ENCODE measurements at regions not wholly inside any gene's neighbourhood (a gene's known extent, or its start where the extent isn't known, plus 50 kb on each side); places are given as distances from the start of the nearest gene placed in this dataset.

DNA sequence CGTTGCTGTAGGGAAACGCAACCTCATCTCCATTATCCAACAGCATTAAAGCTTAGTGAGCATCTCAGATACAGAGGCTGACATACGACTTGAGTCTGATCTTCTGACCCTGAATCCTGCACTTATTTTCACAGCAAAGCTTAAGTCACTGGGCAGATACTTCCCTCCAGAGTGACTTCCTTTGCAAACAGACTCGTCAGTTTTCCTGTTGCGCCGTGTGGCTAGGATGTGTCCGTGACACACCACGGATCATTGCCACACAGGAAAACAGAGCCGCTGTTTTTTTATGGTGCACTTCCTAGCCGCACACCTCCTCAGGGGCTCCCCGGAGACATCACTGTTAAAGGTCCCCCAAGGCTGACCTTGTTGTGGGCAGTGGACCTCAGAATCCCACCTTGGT lies 94.9 kb upstream of the MKI67 start:
- Histone ChIP-seq H3K4me3 (ENCODE audit: low read length in 2 of 2) (no peak overlapping the region), H3K27ac (ENCODE audit: low read length) (no peak overlapping the region), H3K36me3 (ENCODE audit: control insufficient read depth in 2 of 2, insufficient read depth in 2 of 2, low read length in 2 of 2) (no peaks in the 10 kb centered on the region), H3K9me3 (ENCODE audit: control insufficient read depth in 2 of 2, low read length in 2 of 2) (no peaks in the 10 kb centered on the region), H3K4me1 (ENCODE audit: control insufficient read depth, insufficient read depth, low read length) (no peaks in the 10 kb centered on the region), H3K27me3 (ENCODE audit: control insufficient read depth in 1 of 2, insufficient read depth in 2 of 2, low read length in 2 of 2) (peaks cover 0 to 7% of the 10 kb centered on the region in 2 donors), H3K9ac (ENCODE audit: low read length in 2 of 2) (no peak overlapping the region)

DNA sequence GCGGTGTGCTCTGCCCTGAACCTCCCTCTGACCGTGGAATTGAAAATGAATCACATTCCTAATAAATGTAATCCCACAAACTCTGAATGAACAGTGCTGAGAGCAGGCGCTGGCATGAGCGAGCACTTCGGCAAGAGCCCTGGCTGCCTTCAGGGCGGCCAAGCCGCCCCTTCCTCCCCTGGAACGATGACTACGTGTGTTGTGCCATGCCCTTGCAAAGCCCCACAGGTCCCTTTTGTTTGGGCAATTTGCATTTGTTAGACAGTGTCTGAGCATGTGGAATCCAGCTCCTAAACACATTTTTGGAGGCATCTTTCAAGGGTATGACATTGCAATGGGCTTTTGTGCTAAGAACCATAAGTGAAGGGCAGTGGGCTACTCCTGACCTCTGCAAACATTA lies 95.6 kb upstream of the MKI67 start:
- H3K36me3 ChIP-seq (ENCODE audit: control insufficient read depth in 2 of 2, insufficient read depth in 2 of 2, low read length in 2 of 2), result no peaks in the 10 kb centered on the region
- no peaks in the 10 kb centered on the region for H3K4me1 ChIP-seq (ENCODE audit: control insufficient read depth, insufficient read depth, low read length)
- H3K9ac ChIP-seq (ENCODE audit: low read length in 2 of 2), result no peak overlapping the region
- H3K27me3 ChIP-seq (ENCODE audit: control insufficient read depth in 1 of 2, insufficient read depth in 2 of 2, low read length in 2 of 2), result peaks cover 0 to 7% of the 10 kb centered on the region in 2 donors
- no peak overlapping the region for H3K27ac ChIP-seq (ENCODE audit: low read length)
- no peaks in the 10 kb centered on the region for H3K9me3 ChIP-seq (ENCODE audit: control insufficient read depth in 2 of 2, low read length in 2 of 2)
- H3K4me3 ChIP-seq (ENCODE audit: low read length in 2 of 2), result no peak overlapping the region

DNA sequence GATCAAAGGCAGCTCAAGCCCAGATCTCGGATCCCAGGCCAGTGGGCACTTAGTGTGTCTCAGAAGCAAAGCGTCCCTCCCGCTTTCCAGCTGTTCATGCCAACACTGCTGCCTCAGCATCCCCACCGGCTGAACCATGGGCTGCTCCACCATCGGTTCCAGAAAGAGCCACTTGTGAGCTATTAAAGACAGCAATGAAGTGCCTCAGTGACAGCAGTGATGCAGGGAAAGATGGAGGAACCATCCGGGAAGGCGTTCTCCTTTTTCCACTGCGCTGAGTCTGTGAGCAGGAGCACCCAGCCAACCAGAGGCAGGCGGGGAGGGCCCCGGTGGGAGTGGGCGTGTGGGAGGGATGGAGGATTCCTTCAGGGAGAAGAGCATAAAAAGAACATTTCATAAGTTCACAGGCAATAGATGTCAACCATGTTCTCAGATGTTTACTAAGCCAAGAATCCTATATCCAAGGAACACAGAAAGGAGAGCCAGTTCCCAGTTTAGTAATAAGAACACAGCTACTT lies 96.2 kb upstream of the MKI67 start:
- Histone ChIP-seq H3K36me3 (ENCODE audit: control insufficient read depth in 2 of 2, insufficient read depth in 2 of 2, low read length in 2 of 2) (no peaks in the 10 kb centered on the region), H3K27ac (ENCODE audit: low read length) (no peak overlapping the region), H3K4me3 (ENCODE audit: low read length in 2 of 2) (no peak overlapping the region), H3K9ac (ENCODE audit: low read length in 2 of 2) (no peak overlapping the region), H3K4me1 (ENCODE audit: control insufficient read depth, insufficient read depth, low read length) (no peaks in the 10 kb centered on the region), H3K9me3 (ENCODE audit: control insufficient read depth in 2 of 2, low read length in 2 of 2) (no peaks in the 10 kb centered on the region), H3K27me3 (ENCODE audit: control insufficient read depth in 1 of 2, insufficient read depth in 2 of 2, low read length in 2 of 2) (peaks cover 0 to 7% of the 10 kb centered on the region in 2 donors)

DNA sequence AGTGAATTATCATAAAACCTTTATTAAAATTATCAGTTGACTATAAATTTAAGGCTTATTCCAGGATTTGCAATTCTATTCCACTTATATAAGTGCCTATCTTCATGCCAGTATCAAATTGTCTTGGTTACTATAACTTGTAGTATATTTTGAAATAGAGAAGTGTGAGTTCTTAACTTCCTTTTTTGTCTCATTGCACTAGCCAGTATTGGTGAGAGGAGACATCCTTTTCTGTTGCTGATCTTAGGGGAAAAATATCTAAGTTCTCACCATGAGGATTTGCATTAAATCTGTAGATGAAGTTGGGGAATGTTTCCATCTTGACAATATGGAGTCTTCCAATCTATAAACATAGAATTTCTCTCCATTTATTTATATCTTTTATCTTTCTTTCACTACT lies 104.2 kb upstream of the MKI67 start:
- no peaks in the 10 kb centered on the region for H3K4me1 ChIP-seq (ENCODE audit: control insufficient read depth, insufficient read depth, low read length)
- peaks cover 6 to 12% of the 10 kb centered on the region in 2 donors for H3K9me3 ChIP-seq (ENCODE audit: control insufficient read depth in 2 of 2, low read length in 2 of 2)
- no peak overlapping the region for H3K4me3 ChIP-seq (ENCODE audit: low read length in 2 of 2)
- H3K27me3 ChIP-seq (ENCODE audit: control insufficient read depth in 1 of 2, insufficient read depth in 2 of 2, low read length in 2 of 2), result peaks cover 0 to 2% of the 10 kb centered on the region in 2 donors
- H3K36me3 ChIP-seq (ENCODE audit: control insufficient read depth in 2 of 2, insufficient read depth in 2 of 2, low read length in 2 of 2), result no peaks in the 10 kb centered on the region
- no peak overlapping the region for H3K27ac ChIP-seq (ENCODE audit: low read length)
- no peak overlapping the region for H3K9ac ChIP-seq (ENCODE audit: low read length in 2 of 2)

DNA sequence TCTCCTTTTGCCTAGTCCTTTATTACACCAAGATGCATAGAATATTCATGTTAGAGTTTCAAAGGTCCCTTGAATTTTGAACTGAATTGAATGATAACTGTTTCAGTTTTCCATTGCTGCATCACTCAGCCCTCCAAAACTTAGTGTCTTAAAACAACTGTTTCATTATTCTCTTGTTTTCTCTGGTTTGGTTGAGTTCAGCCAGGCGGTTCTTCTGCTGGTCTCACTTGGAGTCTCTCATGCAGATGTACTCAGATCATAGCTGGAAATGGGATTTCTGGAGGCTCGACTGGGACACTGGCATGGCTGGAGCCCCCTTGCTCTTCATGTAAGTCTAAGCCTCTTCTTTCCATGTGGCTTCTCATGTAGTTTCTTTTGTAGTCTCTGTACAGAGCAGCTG lies 107.2 kb upstream of the MKI67 start:
- Histone ChIP-seq H3K9me3 (ENCODE audit: control insufficient read depth in 2 of 2, low read length in 2 of 2) (peaks cover 6 to 12% of the 10 kb centered on the region in 2 donors), H3K4me1 (ENCODE audit: control insufficient read depth, insufficient read depth, low read length) (no peaks in the 10 kb centered on the region), H3K27ac (ENCODE audit: low read length) (no peak overlapping the region)

DNA sequence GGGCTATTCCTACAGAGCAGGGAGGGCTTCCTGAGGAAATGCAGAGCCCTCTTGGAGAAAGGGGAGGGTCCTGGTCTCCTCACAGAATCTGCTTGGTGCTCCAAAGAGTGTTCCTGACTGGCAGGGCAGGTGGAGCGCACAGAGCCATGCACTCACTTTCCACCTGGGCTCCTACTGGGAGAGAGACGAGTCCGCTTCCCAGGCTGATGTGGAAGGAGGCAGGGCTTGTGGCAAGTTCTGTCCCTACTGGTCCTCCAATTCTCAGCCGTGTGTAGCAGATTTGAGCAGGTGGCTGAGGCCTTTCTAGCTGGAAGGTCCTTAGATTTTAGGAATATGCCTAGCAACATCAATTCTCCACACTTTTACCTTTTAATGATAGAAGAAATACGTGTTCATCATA lies 111.5 kb upstream of the MKI67 start:
- no peak overlapping the region for H3K27ac ChIP-seq (ENCODE audit: low read length)
- no peaks in the 10 kb centered on the region for H3K36me3 ChIP-seq (ENCODE audit: control insufficient read depth in 2 of 2, insufficient read depth in 2 of 2, low read length in 2 of 2)
- peaks cover 2% of the 10 kb centered on the region in 2 donors for H3K27me3 ChIP-seq (ENCODE audit: control insufficient read depth in 1 of 2, insufficient read depth in 2 of 2, low read length in 2 of 2)
- no peaks in the 10 kb centered on the region for H3K4me1 ChIP-seq (ENCODE audit: control insufficient read depth, insufficient read depth, low read length)
- peaks cover 6 to 12% of the 10 kb centered on the region in 2 donors for H3K9me3 ChIP-seq (ENCODE audit: control insufficient read depth in 2 of 2, low read length in 2 of 2)
- no peak overlapping the region for H3K4me3 ChIP-seq (ENCODE audit: low read length in 2 of 2)
- H3K9ac ChIP-seq (ENCODE audit: low read length in 2 of 2), result no peak overlapping the region

More for the DNA sequence above, 107.2 kb upstream of the MKI67 start:
- Histone ChIP-seq H3K36me3 (ENCODE audit: control insufficient read depth in 2 of 2, insufficient read depth in 2 of 2, low read length in 2 of 2) (no peaks in the 10 kb centered on the region), H3K9ac (ENCODE audit: low read length in 2 of 2) (no peak overlapping the region), H3K27me3 (ENCODE audit: control insufficient read depth in 1 of 2, insufficient read depth in 2 of 2, low read length in 2 of 2) (peaks cover 2% of the 10 kb centered on the region in 2 donors), H3K4me3 (ENCODE audit: low read length in 2 of 2) (no peak overlapping the region)

DNA sequence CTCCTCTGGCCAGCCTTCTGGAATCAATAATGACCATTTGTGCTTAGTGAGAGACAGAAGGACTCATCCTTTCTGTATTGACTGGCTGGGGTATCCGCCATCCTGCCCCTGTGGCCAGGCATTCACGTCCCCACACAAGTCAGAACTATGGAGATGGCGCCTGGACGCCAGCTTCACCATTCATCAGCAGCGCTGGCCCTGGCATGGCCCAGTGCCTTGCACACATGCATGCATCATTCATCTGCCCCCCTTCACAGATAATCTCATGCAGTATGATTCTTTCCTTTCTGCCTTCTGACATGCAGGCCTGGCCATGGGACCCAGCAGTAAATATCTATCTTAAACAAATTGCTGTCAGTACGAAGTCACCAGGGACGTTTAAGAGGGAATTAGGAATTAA lies 114.8 kb upstream of the MKI67 start:
- no peaks in the 10 kb centered on the region for H3K36me3 ChIP-seq (ENCODE audit: control insufficient read depth in 2 of 2, insufficient read depth in 2 of 2, low read length in 2 of 2)
- H3K4me1 ChIP-seq (ENCODE audit: control insufficient read depth, insufficient read depth, low read length), result no peaks in the 10 kb centered on the region
- no peaks in the 10 kb centered on the region for H3K9me3 ChIP-seq (ENCODE audit: control insufficient read depth in 2 of 2, low read length in 2 of 2)
- no peak overlapping the region for H3K27ac ChIP-seq (ENCODE audit: low read length)
- H3K9ac ChIP-seq (ENCODE audit: low read length in 2 of 2), result no peak overlapping the region
- peaks cover 0 to 2% of the 10 kb centered on the region in 2 donors for H3K27me3 ChIP-seq (ENCODE audit: control insufficient read depth in 1 of 2, insufficient read depth in 2 of 2, low read length in 2 of 2)
- no peak overlapping the region for H3K4me3 ChIP-seq (ENCODE audit: low read length in 2 of 2)

DNA sequence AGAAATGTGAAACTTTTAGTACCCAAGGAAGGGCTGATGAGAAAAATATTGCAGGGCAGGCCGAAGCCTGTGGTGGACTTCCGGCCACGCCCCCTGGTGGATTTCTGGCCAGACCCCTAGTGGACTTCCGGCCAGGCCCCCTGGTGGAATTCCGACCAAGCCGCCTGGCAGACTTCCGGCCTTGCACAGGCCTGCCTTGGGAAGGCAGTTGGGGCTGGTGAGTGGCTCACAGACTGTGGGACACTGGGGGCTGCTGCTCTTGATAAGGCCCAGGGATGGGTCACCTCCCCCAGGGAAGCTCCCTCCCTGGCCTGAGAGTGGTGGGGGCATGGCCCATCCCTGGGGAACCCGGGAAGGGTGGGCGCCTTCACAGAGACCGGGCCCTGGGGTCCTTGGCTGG lies 116.4 kb upstream of the MKI67 start:
- no peaks in the 10 kb centered on the region for H3K4me1 ChIP-seq (ENCODE audit: control insufficient read depth, insufficient read depth, low read length)
- H3K9me3 ChIP-seq (ENCODE audit: control insufficient read depth in 2 of 2, low read length in 2 of 2), result no peaks in the 10 kb centered on the region
- no peak overlapping the region for H3K4me3 ChIP-seq (ENCODE audit: low read length in 2 of 2)
- H3K36me3 ChIP-seq (ENCODE audit: control insufficient read depth in 2 of 2, insufficient read depth in 2 of 2, low read length in 2 of 2), result no peaks in the 10 kb centered on the region
- peaks cover 0 to 2% of the 10 kb centered on the region in 2 donors for H3K27me3 ChIP-seq (ENCODE audit: control insufficient read depth in 1 of 2, insufficient read depth in 2 of 2, low read length in 2 of 2)
- H3K27ac ChIP-seq (ENCODE audit: low read length), result no peak overlapping the region
- no peak overlapping the region for H3K9ac ChIP-seq (ENCODE audit: low read length in 2 of 2)

DNA sequence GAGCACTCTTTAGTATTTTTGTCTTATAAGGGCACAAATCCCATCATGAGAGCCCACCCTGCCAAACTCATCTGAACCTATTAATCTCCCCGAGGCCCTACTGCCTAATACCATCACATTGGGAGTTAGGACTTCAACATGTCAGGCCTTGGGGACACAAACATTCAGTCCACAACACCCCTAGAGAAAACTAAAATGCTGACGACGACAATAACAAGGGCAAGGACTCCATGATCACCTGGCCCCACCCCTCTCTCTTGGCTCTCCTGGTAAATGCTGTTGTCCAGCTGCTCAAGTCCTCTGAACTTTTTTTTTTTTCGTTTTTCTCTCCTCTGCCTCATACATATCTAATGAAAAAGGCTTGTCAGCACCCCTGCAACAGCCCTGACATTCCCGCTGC lies 118.8 kb upstream of the MKI67 start:
- Histone ChIP-seq H3K9ac (ENCODE audit: low read length in 2 of 2) (no peak overlapping the region), H3K27ac (ENCODE audit: low read length) (no peak overlapping the region), H3K36me3 (ENCODE audit: control insufficient read depth in 2 of 2, insufficient read depth in 2 of 2, low read length in 2 of 2) (no peaks in the 10 kb centered on the region), H3K4me1 (ENCODE audit: control insufficient read depth, insufficient read depth, low read length) (no peaks in the 10 kb centered on the region), H3K9me3 (ENCODE audit: control insufficient read depth in 2 of 2, low read length in 2 of 2) (no peaks in the 10 kb centered on the region), H3K27me3 (ENCODE audit: control insufficient read depth in 1 of 2, insufficient read depth in 2 of 2, low read length in 2 of 2) (peaks cover 0 to 2% of the 10 kb centered on the region in 2 donors), H3K4me3 (ENCODE audit: low read length in 2 of 2) (no peak overlapping the region)

DNA sequence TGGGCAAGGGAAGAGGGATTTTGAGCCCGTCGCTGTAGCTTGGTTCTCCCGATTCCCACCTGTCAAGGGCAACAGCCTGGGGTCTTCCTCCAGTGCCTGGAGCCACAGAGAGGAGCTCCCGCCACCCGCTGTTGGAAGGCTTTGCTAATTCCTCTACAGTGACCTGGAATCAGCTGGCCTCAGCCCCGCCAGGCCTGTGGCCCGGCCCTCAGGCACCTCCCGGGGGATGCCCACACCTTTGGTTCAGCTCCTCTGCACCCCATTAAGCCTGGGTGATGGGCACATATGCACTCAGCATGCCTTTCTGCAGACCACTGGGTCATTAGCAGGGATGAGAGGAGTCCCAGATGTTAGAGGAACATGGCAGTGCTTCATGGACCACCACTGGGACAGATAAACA lies 121.4 kb upstream of the MKI67 start:
- H3K27me3 ChIP-seq (ENCODE audit: control insufficient read depth in 1 of 2, insufficient read depth in 2 of 2, low read length in 2 of 2), result peaks cover 2 to 3% of the 10 kb centered on the region in 2 donors
- no peak overlapping the region for H3K27ac ChIP-seq (ENCODE audit: low read length)

DNA sequence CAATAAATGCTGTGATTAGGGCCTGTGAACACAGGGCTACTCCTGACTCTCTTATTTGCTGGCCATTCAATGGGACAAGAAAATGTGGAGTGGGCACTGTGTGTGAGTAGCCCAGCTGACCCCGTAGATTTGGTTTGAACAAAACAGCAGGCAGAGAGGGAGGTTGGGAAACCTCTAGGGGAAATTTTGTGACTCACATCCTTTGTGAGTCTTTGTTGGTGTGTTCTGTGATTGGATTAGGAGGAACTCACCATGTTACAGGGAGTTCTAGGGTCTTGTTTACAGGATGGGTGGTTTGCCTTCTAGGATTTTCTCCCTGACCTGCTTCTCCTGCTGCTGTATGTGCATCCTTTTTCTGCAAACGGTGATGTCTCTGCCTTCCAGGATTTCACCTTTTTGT lies 128.3 kb upstream of the MKI67 start:
- H3K36me3 ChIP-seq (ENCODE audit: control insufficient read depth in 2 of 2, insufficient read depth in 2 of 2, low read length in 2 of 2), result no peaks in the 10 kb centered on the region
- no peaks in the 10 kb centered on the region for H3K4me1 ChIP-seq (ENCODE audit: control insufficient read depth, insufficient read depth, low read length)
- H3K27ac ChIP-seq (ENCODE audit: low read length), result no peak overlapping the region
- H3K27me3 ChIP-seq (ENCODE audit: control insufficient read depth in 1 of 2, insufficient read depth in 2 of 2, low read length in 2 of 2), result peaks cover 6 to 7% of the 10 kb centered on the region in 2 donors
- peaks cover 0 to under 1% of the 10 kb centered on the region in 2 donors for H3K9me3 ChIP-seq (ENCODE audit: control insufficient read depth in 2 of 2, low read length in 2 of 2)
- H3K4me3 ChIP-seq (ENCODE audit: low read length in 2 of 2), result no peak overlapping the region
- H3K9ac ChIP-seq (ENCODE audit: low read length in 2 of 2), result no peak overlapping the region

More for the DNA sequence above, 121.4 kb upstream of the MKI67 start:
- H3K36me3 ChIP-seq (ENCODE audit: control insufficient read depth in 2 of 2, insufficient read depth in 2 of 2, low read length in 2 of 2), result no peaks in the 10 kb centered on the region
- no peaks in the 10 kb centered on the region for H3K9me3 ChIP-seq (ENCODE audit: control insufficient read depth in 2 of 2, low read length in 2 of 2)
- no peak overlapping the region for H3K4me3 ChIP-seq (ENCODE audit: low read length in 2 of 2)
- no peak overlapping the region for H3K9ac ChIP-seq (ENCODE audit: low read length in 2 of 2)
- H3K4me1 ChIP-seq (ENCODE audit: control insufficient read depth, insufficient read depth, low read length), result no peaks in the 10 kb centered on the region
